ENCODE measurements at regions not wholly inside any gene's neighbourhood (a gene's known extent, or its start where the extent isn't known, plus 50 kb on each side); places are given as distances from the start of the nearest gene placed in this dataset.

DNA sequence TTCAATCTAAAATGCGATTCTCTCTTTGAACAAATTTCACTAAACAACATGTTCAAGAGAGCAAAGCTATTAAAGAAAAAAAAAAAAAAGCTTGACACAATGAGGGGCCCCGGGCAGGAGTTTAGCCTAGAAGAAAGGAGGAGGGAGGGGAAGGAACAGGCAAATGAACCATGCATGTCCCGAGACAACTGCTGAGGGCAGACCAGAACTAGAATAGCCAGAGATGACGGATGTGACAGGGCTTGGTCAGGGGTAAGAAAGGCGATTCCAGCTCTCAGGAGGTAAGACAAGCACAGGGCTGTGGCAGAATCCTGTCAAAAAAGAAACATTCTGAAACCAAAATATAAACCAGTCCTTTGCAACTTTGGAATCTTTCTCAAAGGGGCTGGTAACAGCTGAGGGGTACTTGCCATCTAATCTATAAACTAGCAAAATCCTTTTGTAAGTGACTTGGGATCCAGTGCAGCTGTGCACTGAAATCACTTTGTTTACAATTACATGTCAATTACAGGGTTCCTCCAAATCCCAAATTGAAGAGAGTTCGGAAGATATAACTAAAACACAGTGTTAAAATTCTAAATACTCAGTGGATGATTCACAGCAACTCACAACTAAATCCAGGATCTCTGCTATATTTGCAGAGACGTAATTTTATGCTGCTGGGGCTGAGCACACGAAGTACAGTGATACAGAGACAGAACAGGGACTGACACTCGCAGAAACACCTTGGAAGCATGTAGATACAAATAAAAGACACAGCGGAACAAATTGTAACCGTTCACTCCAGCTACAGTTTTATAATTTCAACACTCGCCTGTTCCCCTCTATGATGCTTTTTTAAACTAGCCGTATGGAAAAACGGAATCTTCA is 567.4 kb upstream of the ZFHX3 start:
- DNase-seq = peak; percentile 29 to 67 (median 63)
- 58 to 64% methylated on average over 14 of the region's 14 CpGs for WGBS, 2 donors
- no peak for TF ChIP-seq CTCF (IDR thresholded peaks at IDR 0.05; ENCODE audit: control extremely low read depth, extremely low read depth)
- H3K27ac ChIP-seq (ENCODE audit: low read depth in 1 of 2, low read length in 1 of 2) = no peak overlapping the region
- H3K4me3 ChIP-seq = no peak overlapping the region
- H3K9me3 ChIP-seq (ENCODE audit: control insufficient read depth in 4 of 4, insufficient read depth in 3 of 4, low read length in 3 of 4) = no peaks in the 10 kb centered on the region
- no peak for ATAC-seq (ENCODE audit: insufficient read depth, low FRiP score)
- no peaks in the 10 kb centered on the region for H3K27me3 ChIP-seq (ENCODE audit: control insufficient read depth in 3 of 3, insufficient read depth in 3 of 3, low read length in 2 of 3)
- H3K36me3 ChIP-seq (ENCODE audit: control insufficient read depth in 4 of 4, insufficient read depth in 4 of 4, low read length in 4 of 4) = no peaks in the 10 kb centered on the region
- no peak overlapping the region for H3K9ac ChIP-seq (ENCODE audit: insufficient read depth in 1 of 2, low read length in 2 of 2)
- H3K4me1 ChIP-seq (ENCODE audit: control insufficient read depth in 5 of 5, insufficient read depth in 5 of 5, low read length in 5 of 5) = peaks cover 0 to 55% (median 5%) of the 10 kb centered on the region in 5 donors

DNA sequence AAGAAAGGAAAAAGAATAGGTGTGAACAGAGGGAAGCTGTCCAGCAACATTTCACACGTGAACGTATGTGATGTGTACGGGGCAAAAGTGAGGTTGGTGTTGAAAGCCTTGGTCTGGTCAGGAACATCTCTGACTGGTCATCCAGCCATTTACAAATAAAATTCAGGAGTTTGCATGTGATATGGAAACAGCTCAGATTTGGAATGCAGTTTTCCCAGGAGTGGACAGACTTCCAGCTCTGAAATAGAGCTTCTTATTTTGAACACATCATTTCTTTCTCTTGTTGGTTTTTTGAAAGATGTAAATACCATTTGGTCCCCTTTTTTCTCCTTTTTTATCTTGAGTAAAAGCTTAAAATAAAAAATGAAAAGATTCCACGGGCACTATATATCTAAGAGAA is 566.2 kb upstream of the ZFHX3 start:
- DNase-seq (peak in 1 of 3 donors; percentile 9), ATAC-seq (ENCODE audit: insufficient read depth, low FRiP score) (no peak)
- Histone ChIP-seq H3K9ac (ENCODE audit: insufficient read depth in 1 of 2, low read length in 2 of 2) (no peak overlapping the region), H3K9me3 (ENCODE audit: control insufficient read depth in 4 of 4, insufficient read depth in 3 of 4, low read length in 3 of 4) (no peaks in the 10 kb centered on the region), H3K4me3 (no peak overlapping the region), H3K4me1 (ENCODE audit: control insufficient read depth in 5 of 5, insufficient read depth in 5 of 5, low read length in 5 of 5) (peaks cover 0 to 66% (median 5%) of the 10 kb centered on the region in 5 donors), H3K27me3 (ENCODE audit: control insufficient read depth in 3 of 3, insufficient read depth in 3 of 3, low read length in 2 of 3) (no peaks in the 10 kb centered on the region), H3K36me3 (ENCODE audit: control insufficient read depth in 4 of 4, insufficient read depth in 4 of 4, low read length in 4 of 4) (no peaks in the 10 kb centered on the region), H3K27ac (ENCODE audit: low read depth in 1 of 2, low read length in 1 of 2) (no peak overlapping the region)
- WGBS, 2 donors = 76 to 78% methylated on average over 4 of the region's 4 CpGs
- TF ChIP-seq CTCF (IDR thresholded peaks at IDR 0.05; ENCODE audit: control extremely low read depth, extremely low read depth) = no peak

- Histone ChIP-seq H3K27ac (ENCODE audit: low read depth in 1 of 2, low read length in 1 of 2) (no peak overlapping the region), H3K9me3 (ENCODE audit: control insufficient read depth in 4 of 4, insufficient read depth in 3 of 4, low read length in 3 of 4) (no peaks in the 10 kb centered on the region), H3K4me1 (ENCODE audit: control insufficient read depth in 5 of 5, insufficient read depth in 5 of 5, low read length in 5 of 5) (peaks cover 0 to 64% (median 5%) of the 10 kb centered on the region in 5 donors), H3K36me3 (ENCODE audit: control insufficient read depth in 4 of 4, insufficient read depth in 4 of 4, low read length in 4 of 4) (no peaks in the 10 kb centered on the region), H3K9ac (ENCODE audit: insufficient read depth in 1 of 2, low read length in 2 of 2) (no peak overlapping the region), H3K27me3 (ENCODE audit: control insufficient read depth in 3 of 3, insufficient read depth in 3 of 3, low read length in 2 of 3) (no peaks in the 10 kb centered on the region), H3K4me3 (no peak overlapping the region)
- 38 to 43% methylated on average over 5 of the region's 5 CpGs for WGBS, 2 donors
- peak in 2 of 3 donors; percentile 46 to 52 for DNase-seq
- no peak for ATAC-seq (ENCODE audit: insufficient read depth, low FRiP score)
- no peak for TF ChIP-seq CTCF (IDR thresholded peaks at IDR 0.05; ENCODE audit: control extremely low read depth, extremely low read depth)
Observed at GRCh38 chr16:73610605-73611156, 562.8 kb upstream of the ZFHX3 start.

All from lung (tissue), 11 donors.